GM13977 (cell line): ENCODE measurements at regions not wholly inside any gene's neighbourhood (a gene's known extent, or its start where the extent isn't known, plus 50 kb on each side); places are given as distances from the start of the nearest gene placed in this dataset.

ENCODE experiments used
- DNase-seq: peaks from one replicate; pipeline ENCODE4 v3.0.0; 2012; ENCODE audit warnings: low spot score
- in situ Hi-C: fragments of 300-500 bp; cut with MboI; formaldehyde crosslinking; loops from one replicate; pipeline ENCODE4 v1.12.0; 2022; ENCODE audit warnings: low sequenced_read_pairs, low pct_unique_long_range_greater_than_20kb, mixed read lengths, inconsistent platforms; ENCODE audit not compliant: unreplicated experiment
- TF ChIP-seq, protein P1 (sequence below): IDR thresholded peaks from 2 replicates; pipeline ENCODE4 v1.5.1; 2012; ENCODE audit warnings: mild to moderate bottlenecking, control low read depth; ENCODE audit not compliant: insufficient read depth; ENCODE audit errors: extremely low read depth, missing control alignments

DNA sequence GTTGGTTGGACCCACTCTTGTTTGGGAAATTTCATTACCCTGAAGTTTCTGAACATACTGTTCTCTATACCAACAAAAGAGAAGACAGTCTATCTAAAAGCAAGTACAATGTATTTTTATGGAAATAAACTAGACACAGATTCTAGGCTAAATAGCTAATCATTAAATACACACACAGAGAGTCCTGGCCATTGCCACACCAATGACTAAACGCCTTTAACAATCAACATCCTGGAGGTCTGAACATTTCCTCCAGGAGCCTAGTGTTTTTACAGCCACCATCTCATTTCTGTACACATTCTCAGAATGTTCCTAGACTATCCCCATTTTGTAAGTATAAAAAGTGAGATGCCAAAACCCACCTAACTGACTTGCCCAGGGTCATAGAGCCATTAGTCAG, 141.6 kb upstream of the RREB1 start:
- TF ChIP-seq, protein P1, sequence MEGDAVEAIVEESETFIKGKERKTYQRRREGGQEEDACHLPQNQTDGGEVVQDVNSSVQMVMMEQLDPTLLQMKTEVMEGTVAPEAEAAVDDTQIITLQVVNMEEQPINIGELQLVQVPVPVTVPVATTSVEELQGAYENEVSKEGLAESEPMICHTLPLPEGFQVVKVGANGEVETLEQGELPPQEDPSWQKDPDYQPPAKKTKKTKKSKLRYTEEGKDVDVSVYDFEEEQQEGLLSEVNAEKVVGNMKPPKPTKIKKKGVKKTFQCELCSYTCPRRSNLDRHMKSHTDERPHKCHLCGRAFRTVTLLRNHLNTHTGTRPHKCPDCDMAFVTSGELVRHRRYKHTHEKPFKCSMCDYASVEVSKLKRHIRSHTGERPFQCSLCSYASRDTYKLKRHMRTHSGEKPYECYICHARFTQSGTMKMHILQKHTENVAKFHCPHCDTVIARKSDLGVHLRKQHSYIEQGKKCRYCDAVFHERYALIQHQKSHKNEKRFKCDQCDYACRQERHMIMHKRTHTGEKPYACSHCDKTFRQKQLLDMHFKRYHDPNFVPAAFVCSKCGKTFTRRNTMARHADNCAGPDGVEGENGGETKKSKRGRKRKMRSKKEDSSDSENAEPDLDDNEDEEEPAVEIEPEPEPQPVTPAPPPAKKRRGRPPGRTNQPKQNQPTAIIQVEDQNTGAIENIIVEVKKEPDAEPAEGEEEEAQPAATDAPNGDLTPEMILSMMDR: no peak
- in situ Hi-C loops: no loop called here
- DNase-seq: no peak

DNA sequence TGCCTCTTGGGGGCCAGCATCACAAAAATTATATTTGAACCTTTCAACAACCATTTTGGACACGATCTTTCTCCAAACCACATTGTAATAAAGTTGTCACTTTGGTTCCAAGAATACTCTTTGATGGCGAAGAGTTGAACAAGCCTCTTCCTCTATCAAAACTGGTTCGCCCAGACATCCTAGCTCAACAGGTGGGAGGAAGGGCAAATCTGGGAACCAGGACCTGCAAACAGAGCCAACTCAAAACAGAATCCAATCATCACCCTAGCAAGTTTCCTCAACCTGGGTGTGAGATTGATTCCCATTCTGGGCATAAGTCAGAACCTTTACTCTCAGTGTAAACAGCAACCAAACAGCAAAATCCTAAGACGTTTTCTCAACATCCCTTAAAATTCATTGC, 141.2 kb upstream of the RREB1 start:
- in situ Hi-C loops: no loop called here
- TF ChIP-seq, protein P1: no peak
- DNase-seq: no peak

DNA sequence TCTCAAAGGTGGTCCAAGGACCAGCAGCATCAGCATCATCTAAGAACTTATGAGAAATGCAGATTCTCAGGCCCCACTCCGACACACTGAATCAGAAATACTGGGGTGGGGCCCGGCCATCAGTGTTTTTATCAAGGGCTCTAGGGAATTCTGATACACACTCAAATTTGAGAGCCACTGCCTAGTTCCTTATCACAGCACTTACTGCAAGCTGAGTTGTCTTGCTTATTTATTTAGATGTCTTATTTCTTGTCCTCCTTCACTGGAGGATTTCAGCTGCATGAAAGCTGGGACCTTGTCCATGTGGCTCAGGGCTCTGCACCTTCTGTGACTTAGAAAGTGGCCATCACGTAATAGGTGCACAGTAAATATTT, 139.4 kb upstream of the RREB1 start:
- TF ChIP-seq, protein P1: no peak
- DNase-seq: no peak
- in situ Hi-C loops: no loop called here

DNA sequence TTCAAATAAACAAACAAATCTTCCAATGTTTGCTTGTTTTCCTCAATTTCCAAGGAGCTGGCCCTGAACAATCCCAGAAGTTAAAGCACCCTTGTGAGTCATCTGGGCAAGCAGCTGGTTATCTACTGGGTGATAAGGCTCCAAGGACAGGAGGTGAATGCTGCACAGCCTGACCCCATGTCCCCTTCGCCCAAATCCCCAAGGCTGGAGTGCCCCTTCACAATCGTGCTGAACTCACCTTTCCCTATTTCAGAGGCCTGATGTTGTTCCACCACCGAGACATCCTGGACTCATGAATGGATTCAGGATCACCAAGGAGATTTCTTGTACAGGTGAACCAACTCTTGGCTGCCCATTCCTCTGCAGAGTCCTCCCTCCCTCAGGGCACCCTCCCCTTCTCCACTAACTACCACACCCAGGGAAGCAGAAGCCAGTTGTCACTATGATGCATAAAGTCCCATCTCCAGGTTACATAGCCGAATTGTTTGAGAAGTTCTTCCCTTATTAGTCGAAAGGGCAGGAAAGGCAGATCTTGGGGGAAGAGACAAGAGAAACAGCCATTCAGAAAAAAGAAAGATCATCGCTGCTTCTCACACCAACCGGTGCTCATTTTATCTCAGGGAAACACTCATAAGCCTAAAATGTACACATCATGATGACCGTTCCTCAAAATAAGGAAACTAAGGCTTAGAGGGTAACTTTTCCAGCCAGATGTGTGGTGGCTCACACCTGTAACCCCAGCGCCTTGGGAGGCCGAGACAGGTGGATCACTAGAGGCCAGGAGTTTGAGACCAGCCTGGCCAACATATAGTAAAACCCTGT, 138.8 kb upstream of the RREB1 start:
- DNase-seq: no peak
- TF ChIP-seq, protein P1: no peak
- in situ Hi-C loops: no loop called here

DNA sequence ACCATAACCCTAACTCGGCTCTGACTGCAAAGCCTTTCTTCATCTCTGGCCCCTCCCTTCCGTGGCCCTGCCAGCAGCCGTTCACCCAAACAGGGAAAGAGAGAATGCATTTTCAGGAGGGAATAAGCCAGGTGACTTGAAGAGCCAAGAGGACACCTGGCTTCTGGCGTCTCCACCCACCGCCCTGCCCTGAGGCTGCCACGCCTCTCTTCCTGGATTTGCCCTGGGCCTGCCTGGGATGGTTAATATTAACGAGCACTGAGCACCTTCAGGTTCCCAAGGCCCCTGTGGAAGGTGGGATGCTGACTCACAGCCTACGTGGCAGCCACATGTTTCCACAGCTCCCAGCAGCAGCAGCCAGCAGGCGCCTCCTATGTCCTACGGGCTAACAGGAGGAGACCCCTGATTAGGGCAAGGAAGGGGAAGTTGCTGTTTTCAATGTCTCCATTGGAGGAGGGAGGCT, 138.0 kb upstream of the RREB1 start:
- in situ Hi-C loops: no loop called here
- TF ChIP-seq, protein P1: no peak

DNA sequence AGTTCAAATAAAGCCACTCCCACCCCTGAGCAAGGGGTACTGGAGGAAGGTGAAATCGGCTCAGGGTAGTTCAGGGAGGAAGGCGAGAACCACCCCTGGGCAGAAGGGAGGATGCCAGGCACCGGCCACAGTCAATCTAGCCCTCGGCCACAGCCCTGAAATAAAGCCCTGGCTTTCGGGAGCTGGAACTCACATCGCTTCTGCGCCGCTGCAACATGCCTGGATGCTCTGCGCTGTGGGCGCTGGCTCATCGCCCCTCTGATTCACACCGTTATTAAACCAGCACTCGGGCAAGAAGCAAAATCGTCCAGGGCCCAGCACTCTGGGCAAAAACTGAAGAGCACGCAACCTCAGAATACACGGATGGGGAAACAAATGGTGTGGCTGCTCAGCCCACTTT, 136.9 kb upstream of the RREB1 start:
- TF ChIP-seq, protein P1: no peak
- in situ Hi-C loops: no loop called here
- DNase-seq: no peak

More for the DNA sequence above, 138.0 kb upstream of the RREB1 start:
- no peak for DNase-seq
